ENCODE measurements at regions not wholly inside any gene's neighbourhood (a gene's known extent, or its start where the extent isn't known, plus 50 kb on each side); places are given as distances from the start of the nearest gene placed in this dataset.
"Not testable (repeated sequence)": the region's sequence is repeated elsewhere in the genome, so short reads cannot be mapped to it uniquely, and the experiment has no call there.

GRCh38 chr7:69499-70123, 122.8 kb upstream of the FAM20C start:
- DNase-seq: not testable (repeated sequence)

DNA sequence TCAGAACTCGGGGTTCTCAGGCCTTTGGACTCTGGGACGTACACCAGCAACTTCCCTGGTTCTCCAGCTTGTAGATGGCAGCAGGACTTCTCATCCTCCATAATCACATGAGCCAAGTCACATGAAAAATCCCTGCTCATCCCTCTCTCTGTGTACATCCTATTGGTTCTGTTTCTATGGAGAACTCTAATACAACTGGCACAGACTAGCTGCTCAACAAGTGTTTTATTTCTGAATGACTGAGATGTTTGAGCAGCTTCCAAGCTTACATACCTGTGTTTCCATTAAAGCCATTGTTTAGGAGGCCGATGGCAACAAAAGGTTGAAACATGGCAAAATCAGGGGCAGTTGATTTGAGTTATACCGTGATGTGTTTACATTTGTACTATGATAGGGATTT, 122.2 kb upstream of the FAM20C start:
- DNase-seq: not testable (repeated sequence)

DNA sequence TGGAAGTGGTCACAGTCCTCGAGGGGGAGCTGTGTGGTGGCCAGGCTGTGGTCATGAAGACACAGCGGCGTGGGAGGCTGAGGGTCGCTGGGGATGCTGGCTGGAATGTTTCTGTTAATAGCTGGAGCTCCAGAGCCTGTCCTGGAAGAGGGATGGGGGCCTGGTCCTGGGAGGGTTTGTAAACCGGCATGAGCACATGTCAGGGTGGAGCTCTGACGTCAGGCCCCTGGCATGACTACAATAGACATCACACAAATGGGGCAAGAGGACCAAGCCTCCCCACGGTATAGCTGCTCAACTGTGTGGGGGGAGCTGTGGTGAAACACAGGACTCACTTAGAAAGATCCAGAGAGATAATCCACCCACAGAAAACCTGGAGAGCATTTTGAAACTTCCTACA, 121.4 kb upstream of the FAM20C start:
- peak; percentile 49 for DNase-seq

- not testable (repeated sequence) for DNase-seq
Measured at GRCh38 chr7:72266-73057, 119.9 kb upstream of the FAM20C start.

DNA sequence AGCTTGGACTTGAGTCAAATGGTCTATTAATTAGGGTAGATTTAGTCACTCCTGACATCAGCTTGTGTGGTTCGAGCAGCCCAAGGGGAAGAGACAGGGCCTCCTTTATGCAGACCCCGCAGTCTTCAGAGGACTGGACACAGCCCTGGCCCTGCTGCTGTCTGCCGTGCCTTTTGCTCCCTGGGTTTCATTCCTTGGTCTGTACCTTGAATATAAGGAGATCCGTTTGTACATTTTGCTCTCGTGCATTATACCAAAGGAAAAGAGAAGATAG, 119.4 kb upstream of the FAM20C start:
- DNase-seq: not testable (repeated sequence)

GRCh38 chr7:74008-74540, 118.3 kb upstream of the FAM20C start:
- DNase-seq: not testable (repeated sequence)

GRCh38 chr7:75511-75910, 116.9 kb upstream of the FAM20C start:
- DNase-seq: not testable (repeated sequence)

DNA sequence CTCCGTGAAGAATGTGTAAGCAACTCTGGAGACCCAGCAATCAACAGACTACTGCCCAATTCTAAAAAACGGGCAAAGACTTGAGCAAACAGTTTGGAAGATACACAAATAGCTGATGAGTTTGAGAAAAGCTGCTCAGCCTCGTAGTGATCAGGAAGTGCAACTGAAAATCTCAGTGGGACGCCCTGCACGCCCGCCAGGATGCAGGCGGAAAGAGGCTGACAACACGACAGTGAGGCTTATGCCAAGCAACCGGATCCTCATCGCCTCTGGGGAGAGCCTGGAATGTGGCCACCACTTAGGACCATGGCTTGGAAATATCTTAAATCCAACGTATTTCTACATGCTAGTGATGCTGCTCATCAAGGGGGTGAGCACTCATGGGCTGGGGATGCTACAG, 116.2 kb upstream of the FAM20C start:
- DNase-seq: not testable (repeated sequence)

DNA sequence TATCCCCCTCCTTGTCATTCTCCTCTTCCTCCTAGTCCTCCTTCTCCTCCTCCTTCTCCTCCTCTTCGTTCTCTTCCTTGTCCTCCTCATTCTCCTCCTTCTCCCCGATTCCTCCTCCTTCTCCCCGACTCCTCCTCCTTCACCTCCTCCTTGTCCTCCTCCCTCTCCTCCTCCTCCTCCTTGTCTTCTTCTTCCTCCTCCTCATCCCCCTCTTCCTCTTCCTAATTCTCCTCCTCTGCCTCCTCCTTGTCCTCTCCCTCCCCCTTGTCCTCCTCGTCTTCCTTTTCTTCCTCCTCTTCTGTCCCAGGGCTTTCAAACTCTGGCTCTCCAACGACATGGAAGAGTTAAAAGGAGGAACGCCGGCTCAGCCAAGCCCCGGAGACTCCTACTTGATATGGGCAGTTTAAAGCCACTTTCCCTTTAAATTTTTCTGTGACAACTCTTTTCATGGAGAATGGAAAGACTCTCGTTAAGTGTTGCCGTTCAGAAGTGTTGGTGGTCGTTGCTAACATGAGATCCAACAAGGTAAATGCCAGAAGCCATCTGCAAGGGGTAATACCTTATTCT, 115.5 kb upstream of the FAM20C start:
- DNase-seq: not testable (repeated sequence)

DNA sequence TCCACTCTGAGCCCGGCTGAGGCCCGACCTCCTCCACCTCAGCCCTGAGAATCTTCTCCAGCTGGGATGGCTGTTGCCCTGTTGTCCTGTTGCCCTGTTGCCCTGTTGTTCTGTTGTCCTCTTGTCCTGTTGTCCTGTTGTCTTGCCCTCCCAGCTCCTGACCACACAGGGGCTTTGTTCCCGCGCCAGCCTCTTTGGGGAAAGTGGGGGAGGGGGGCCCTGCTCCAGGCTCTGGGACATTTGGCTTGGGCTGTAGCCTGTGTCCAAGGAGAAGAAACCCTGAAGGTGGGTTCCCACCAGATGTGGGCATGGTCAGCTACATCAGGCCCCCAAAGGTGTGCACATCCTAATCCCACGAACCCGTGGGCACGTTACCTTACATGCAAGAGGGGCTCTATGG, 113.5 kb upstream of the FAM20C start:
- DNase-seq: not testable (repeated sequence)

DNA sequence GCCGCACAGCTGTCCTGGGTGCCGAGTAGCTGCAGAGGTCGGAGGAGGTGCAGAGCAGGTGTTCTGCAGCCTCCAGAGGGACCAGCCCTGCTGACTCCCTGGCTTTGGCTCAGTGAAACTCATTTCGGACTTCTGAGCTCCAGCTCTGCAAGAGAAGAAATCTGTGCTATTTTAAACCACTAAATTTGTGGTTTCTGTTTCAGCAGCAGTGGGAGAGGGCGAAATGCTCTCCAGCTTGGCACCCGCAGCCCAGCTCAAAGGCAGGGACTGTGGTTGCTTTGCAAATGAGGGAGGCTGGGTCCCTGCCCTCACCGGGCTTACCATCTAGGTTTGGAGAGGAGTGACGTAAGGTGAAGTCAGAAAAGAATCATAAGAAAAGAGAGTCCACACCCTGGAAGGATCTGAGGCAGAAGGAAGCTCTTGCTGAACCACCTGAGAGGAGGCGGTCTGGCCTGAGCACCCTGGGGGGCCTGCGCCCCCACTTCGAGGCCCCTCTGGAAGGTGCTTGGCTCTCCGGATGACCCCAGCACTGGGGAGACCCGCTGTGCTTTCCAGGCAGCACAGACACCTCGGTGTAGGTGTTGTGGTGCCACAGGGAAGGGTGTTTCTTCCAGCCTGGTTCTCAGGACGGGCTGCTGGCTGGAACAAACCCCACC, 112.8 kb upstream of the FAM20C start:
- not testable (repeated sequence) for DNase-seq

- DNase-seq: no peak
Measured at GRCh38 chr7:80259-81067, 111.9 kb upstream of the FAM20C start.

DNA sequence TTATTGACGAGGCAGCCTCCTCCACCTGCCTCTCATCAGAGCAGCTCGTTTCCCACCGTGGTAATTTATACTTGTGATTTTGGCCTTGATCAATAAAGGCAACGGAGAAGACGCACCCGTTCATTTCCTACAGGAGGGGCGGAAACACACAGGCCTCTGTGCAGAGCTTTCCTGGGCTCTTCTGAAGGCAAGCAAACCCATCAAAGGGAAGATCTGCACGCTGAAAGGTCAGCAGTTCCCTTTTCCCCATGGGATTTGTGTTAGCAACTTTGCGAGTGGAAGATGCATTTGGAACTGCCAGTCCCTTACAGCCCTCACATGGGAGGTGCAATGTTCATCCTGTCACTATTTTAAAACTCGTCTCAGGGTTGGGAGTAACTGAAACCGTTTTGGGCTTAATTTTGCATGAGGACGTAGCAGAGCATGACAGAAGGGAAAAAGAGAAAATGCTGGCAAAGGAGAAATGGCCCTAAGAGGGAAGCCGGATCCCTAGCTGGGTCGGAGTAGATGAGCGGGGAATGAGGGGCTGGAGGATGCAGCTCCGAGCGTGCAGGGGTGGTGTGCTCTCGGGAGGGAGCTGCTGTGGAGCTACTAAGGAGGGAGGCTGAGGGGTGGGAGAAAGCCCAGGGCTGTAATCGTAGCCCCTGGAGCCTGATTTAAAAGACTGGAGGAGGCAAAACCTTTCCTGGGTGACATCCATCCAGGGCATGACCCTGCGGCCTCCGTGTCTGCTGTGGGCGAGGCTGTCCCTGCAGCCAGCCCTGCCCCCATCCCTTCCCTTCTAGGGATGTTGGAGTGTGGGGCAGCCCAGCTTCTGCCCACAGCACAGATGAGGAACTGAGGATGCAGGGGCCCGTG, 111.1 kb upstream of the FAM20C start:
- DNase-seq: no peak

- no peak for DNase-seq
Measured at GRCh38 chr7:81926-82756, 110.2 kb upstream of the FAM20C start.

GRCh38 chr7:82757-83155, 109.6 kb upstream of the FAM20C start:
- no peak for DNase-seq

- no peak for DNase-seq
Measured at GRCh38 chr7:83441-83840, 108.9 kb upstream of the FAM20C start.

- DNase-seq: no peak
Measured at GRCh38 chr7:83861-84632, 108.3 kb upstream of the FAM20C start.

- no peak for DNase-seq
Measured at GRCh38 chr7:84633-85020, 107.7 kb upstream of the FAM20C start.

- DNase-seq: peak; percentile 30
Measured at GRCh38 chr7:85074-85882, 107.1 kb upstream of the FAM20C start.
